Fibroblast of peridontal ligament (primary cell): ENCODE measurements at regions not wholly inside any gene's neighbourhood (a gene's known extent, or its start where the extent isn't known, plus 50 kb on each side); places are given as distances from the start of the nearest gene placed in this dataset.

Experiments used
- DNase-seq: peaks from one replicate; pipeline ENCODE4 v3.0.0-alpha.2; 2010; ENCODE audit errors: extremely low read depth

- no peak for DNase-seq
These were observed 973.1 kb downstream of the TMEM182 start for GRCh38 chr2:103734911-103735310.

GRCh38 chr2:103738108-103738507 lies 976.3 kb downstream of the TMEM182 start:
- DNase-seq: no peak

DNA sequence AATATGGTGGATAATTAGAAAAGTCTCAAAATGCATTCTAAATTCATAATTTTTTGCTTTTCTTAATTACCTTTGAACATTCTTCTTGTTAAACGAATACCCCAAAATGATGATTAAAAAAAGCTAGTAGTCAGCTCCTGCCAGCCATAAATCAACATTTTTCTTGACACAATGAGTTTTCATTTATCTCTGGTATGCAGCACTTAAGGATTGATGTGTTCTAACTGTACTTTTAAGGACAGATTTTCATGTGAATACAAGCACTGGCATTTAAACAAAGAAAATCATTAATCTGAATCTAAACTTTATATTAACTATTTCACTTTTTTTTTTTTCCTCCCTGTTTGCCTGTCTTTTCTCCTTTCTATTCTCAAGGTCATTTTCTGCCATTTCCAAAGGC lies 976.8 kb downstream of the TMEM182 start:
- no peak for DNase-seq

GRCh38 chr2:103739186-103739585 lies 977.4 kb downstream of the TMEM182 start:
- DNase-seq: no peak

DNA sequence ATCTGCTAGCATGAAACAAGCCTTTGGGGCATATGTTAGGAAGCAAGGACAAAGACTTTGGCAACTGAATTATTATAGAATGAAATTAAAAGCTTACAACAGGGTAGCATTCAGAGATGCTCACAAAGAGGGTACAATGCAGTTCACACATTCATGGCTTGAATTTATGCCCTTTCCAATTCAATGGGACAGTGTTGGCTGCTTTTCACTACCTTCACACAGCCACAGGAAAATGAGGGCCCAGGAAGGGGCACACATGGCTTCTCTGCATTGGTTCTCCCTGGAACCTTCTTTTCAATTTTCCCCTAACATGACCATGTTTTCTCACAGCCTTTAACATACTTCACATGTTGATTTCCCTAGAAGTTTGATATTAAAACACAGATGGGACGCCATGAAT lies 978.1 kb downstream of the TMEM182 start:
- no peak for DNase-seq

- no peak for DNase-seq
These were observed 978.8 kb downstream of the TMEM182 start for GRCh38 chr2:103740631-103741030.

DNA sequence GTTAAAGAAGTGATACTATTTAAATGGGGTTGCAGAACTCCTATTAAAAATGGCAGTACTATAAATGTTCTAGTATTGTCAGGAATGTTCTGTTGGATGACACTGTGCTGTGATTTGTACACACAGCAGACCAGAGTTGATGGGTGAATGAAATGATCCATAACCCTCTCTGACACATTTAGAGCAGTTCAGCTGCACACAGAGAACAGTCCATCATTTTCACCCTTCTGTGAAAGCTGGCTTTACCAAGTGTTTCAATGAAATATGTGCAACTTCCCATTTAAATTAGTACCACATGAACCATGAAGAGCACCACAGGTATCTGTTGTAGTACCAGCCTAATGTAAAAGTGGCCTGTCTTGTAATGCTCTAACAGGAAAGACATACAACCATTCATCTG lies 981.4 kb downstream of the TMEM182 start:
- no peak for DNase-seq

DNA sequence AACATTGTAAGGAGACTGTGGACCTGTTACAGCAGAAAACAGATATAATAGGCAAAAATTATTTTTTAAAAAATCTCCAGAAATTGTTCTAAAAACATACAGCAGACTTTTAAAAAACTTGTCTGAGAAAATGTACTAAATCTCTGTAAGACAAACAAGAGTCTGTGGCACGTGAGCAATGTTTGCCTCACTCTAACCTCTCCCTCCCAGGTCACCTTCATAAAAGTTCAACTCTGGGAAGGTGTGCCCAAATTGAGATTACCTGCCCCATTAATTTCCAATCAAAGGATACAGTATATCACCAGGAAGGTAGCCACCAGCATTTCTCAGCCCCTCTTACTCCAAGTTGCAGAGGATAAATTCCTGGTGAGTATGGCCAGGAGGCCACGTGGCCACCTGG lies 992.7 kb downstream of the TMEM182 start:
- DNase-seq: no peak

DNA sequence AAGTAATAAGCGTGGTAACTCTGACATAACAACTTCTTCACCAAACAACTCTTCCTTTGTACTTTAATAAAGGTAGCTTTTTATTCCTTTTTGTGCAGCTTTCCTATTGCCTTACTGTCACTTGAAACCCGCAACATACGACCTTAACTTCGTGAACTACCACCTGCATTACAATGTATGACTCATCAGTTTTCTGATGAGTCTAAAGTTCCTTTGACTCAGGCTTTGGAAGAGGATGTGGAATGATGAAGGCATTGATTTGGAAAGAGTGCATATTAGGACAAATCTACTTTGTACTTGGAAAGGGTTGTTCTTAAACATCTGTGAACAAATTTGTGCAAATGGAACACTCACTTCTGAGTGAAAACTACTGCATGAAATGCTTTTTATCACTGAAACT lies 1012.1 kb downstream of the TMEM182 start:
- no peak for DNase-seq

DNA sequence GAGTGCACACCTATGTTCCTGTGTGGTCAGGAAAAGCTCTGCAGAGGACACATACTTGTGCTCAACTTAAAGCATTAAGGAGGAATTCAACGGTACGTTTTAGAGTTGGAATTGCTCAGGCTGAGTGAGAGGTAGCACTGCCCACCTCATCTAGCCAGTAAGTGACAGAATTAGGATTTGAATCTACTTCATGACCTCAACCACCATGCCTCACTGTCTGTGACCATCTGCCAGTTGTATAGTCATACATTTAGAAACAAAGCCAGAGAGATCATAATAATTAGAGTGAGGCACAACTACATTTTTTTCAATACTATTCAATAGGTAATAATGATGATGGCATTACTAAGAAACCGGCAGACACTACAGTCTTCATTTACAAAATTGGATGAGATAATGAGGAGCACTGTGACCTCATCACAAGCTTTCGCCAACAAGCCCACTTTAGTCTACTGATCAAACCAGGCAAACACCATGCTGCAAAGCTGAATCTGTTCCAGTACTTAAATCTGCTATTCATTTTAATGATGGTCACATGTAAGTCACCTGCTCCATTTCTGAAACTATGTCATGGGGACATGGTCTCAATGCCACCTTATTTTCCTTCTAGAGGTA lies 1018.4 kb downstream of the TMEM182 start:
- no peak for DNase-seq

DNA sequence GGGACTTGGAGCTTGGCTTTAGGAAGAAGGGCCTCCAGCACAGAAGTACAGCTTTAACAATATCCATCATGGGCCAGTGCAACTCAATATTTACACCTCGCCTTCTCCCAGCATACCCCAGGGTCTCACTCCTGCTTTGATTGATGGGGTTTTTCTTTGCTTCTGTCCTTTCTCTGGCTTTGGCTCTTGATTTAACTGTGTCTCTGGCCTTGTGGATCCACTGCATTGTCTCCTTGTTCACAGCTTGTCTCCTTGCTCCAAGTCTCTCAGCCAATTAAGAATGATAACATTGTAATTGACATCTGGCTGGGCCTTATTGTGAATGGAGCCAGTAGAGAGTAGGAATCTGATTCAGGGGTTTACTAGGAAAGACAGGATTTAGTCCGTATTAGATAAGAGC lies 1019.5 kb downstream of the TMEM182 start:
- no peak for DNase-seq

DNA sequence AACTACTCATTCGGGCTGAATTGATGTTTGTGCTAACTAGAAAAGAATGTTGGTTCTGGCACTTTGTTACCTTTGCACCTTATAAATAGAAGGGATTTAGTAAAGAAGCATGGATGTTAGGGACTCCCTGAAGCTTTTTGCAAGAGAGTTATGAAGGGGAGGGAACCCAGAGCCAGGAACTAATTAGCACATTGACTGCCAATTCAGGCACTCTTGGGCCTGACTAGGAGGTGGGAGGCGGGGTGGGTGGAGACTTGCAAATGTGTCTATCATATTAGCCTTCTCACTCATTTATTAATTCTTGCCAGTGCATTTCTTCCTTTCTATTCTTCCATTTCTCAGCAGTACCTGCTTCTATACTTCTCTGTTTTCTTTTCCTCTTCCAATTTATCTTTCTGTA lies 1022.4 kb downstream of the TMEM182 start:
- no peak for DNase-seq

DNA sequence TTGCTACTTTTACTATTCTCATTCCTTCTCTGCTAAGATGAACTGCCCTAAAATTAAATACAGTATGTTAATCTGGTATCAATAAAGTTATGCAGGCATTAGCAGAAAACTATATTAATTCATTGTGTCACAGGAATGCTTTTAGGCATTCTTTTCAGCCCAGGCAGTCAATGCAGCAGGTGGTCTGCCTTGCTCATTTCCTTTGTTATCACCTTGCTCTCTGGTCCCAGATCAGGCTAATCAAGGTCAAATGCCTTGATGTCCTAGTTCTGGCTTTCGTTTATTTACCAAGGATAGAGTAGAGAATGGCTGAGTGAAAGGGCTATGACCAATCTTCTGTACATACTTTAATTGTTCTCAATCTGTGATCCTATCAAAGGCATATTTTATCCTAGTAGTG lies 1023.6 kb downstream of the TMEM182 start:
- DNase-seq: no peak

DNA sequence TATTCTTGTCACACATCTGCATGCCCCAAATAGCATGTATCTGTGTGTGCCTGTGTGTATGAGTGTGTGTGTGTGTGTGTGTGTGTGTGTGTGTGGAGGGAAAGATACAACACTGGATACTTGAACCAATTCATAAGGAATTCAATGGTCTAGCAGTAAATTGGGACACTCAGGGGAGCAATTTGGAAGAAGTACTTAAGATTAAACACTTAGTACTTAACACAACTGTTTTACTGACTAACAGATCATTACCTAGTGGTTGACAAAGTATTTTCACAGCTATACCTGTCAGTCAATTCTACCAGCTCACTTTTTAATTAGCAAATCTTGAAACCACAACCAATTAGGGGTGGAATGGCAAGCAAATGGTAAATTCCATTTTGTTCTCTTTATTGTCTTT lies 1024.1 kb downstream of the TMEM182 start:
- no peak for DNase-seq

- DNase-seq: no peak
These were observed 1026.6 kb downstream of the TMEM182 start for GRCh38 chr2:103788389-103788788.

DNA sequence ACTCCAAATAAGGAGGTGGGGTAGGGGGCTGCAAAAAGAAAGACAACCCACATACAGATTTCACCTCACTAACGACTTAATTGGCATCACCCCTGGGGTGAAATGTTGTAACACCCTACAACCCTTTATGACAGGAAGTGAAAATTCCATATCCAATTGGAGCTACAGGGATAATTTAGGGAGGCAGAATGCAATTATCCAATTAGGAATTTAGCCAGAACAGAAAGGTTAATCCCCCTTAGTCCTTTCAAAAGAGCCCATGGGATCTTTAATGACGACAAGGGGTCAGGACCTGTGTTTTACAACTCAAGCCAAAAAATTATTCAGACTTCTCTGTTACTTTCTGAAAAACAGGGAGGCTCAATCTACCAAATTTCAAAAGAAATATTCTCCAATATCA lies 1027.1 kb downstream of the TMEM182 start:
- DNase-seq: no peak

GRCh38 chr2:103789381-103790095 lies 1027.7 kb downstream of the TMEM182 start:
- DNase-seq: no peak

- no peak for DNase-seq
These were observed 1030.2 kb downstream of the TMEM182 start for GRCh38 chr2:103792042-103792441.

DNA sequence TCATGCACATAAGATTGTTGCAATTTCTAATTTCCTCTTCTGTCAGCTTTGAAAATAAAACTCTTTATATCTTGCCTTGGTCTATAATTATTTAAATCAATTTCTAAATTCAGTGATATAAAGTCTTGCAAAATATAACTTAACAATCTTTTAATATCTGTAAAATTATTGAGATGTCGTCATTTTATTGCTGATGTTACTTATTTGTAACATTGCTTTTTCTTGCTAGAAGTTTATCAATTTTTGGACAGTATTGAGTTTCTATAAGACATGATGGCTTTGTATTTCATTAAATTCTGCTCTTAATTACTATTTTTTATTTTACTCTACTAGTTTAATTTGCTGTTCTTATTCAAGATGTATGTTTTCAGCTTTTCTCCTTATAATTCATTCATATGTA lies 1036.5 kb downstream of the TMEM182 start:
- no peak for DNase-seq

DNA sequence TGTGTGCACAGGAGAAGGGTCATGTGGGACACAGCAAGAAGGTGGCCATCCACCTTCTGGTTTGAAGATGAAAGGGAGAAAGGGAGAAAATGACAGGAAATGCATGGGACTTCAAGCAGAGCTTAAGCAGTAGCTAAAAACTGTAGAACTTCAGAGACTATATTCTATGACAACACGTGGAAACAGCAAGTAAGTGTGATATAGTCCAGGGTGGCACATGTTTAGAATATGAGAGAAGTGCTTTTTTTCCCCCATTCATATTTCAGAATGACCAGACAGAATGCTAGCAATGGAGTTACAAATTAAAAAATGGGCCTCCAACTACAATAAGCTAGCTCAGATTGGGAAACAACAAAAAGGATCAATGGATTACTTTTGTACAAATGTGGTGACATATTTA lies 1042.2 kb downstream of the TMEM182 start:
- no peak for DNase-seq

GRCh38 chr2:103805746-103806145 lies 1043.9 kb downstream of the TMEM182 start:
- no peak for DNase-seq

- no peak for DNase-seq
These were observed 1045.1 kb upstream of the POU3F3 start for GRCh38 chr2:103808814-103809213.

DNA sequence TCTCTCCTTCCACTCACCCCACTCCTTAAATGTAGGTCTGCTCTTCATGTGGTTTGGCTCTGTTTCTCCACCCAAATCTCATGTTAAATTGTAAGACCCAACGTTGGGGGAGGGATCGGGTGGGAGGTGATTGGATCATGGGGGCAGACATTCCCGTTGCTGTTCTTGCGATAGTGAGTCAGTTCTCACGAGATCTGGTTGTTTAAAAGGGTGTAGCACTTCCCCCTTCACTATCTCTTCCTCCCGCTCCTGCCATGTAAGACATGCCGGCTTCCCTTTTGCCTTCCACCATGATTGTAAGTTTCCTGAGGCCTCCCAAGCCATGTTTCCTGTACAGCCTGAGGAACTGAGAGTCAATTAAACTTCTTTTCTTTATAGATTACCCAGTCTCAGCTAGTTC lies 1044.5 kb upstream of the POU3F3 start:
- DNase-seq: no peak

GRCh38 chr2:103809941-103810441 lies 1043.9 kb upstream of the POU3F3 start:
- DNase-seq: no peak
